Thyroid gland (tissue), 4 donors: ENCODE measurements at regions not wholly inside any gene's neighbourhood (a gene's known extent, or its start where the extent isn't known, plus 50 kb on each side); places are given as distances from the start of the nearest gene placed in this dataset.

ENCODE experiments used
- DNase-seq, 2 donors: peaks; one replicate each; pipeline ENCODE4 v3.0.0-alpha.2; 2019
- H3K27ac ChIP-seq, 3 donors: fragments of 200-600 bp; sonication (generic); 1 replicate in 2 of 3; 2 replicates in 1 of 3; pipeline ENCODE4 v1.5.1; 2016 to 2019; ENCODE audit warnings: mild to moderate bottlenecking in 1 of 3, moderate library complexity in 1 of 3
- H3K27me3 ChIP-seq: fragments of 200-600 bp; sonication (generic); one replicate; pipeline ENCODE4 v1.5.1; 2019
- H3K36me3 ChIP-seq, 2 donors: fragments of 200-600 bp; sonication (generic); one replicate each; pipeline ENCODE4 v1.5.1; 2016 to 2019
- H3K4me1 ChIP-seq, 2 donors: fragments of 200-600 bp; sonication (generic); one replicate each; pipeline ENCODE4 v1.5.1; 2017 to 2019
- H3K4me3 ChIP-seq, 3 donors: fragments of 200-600 bp; sonication (generic); replicated peaks in 1 of 3; 1 replicate in 2 of 3; 2 replicates in 1 of 3; pipeline ENCODE4 v1.5.1; 2016; ENCODE audit warnings: mild to moderate bottlenecking in 1 of 3
- H3K9me3 ChIP-seq: fragments of 200-600 bp; sonication (generic); one replicate; pipeline ENCODE4 v1.5.1; 2017
- POLR2A ChIP-seq, 2 donors: fragments of 450-650 bp; IDR thresholded peaks; one replicate each; pipeline ENCODE4 v1.6.1; 2017; ENCODE audit warnings: antibody characterized with exemption in 2 of 2, mild to moderate bottlenecking in 2 of 2, moderate library complexity in 1 of 2
- WGBS, 2 donors: methylation state at CpG; one replicate each; pipeline ENCODE4 v1.1.5; 2017; 5-methylcytosine and 5-hydroxymethylcytosine counted together
- intact Hi-C: fragments of 100-400 bp; cut with DNase I; formaldehyde crosslinking; loops from one replicate; pipeline ENCODE4 v1.15.1; 2023
- TF ChIP-seq, protein P1 (sequence below), 6 experiments: fragments of 200-600 bp in 3 of 6; fragments of 450-650 bp in 3 of 6; sonication (generic) in 3 of 6; IDR thresholded peaks; one replicate each; pipeline ENCODE4 v1.5.1; 2016 to 2019; ENCODE audit warnings: antibody characterized with exemption in 6 of 6, mild to moderate bottlenecking in 2 of 6, inconsistent platforms in 1 of 6, moderate library complexity in 1 of 6

DNA sequence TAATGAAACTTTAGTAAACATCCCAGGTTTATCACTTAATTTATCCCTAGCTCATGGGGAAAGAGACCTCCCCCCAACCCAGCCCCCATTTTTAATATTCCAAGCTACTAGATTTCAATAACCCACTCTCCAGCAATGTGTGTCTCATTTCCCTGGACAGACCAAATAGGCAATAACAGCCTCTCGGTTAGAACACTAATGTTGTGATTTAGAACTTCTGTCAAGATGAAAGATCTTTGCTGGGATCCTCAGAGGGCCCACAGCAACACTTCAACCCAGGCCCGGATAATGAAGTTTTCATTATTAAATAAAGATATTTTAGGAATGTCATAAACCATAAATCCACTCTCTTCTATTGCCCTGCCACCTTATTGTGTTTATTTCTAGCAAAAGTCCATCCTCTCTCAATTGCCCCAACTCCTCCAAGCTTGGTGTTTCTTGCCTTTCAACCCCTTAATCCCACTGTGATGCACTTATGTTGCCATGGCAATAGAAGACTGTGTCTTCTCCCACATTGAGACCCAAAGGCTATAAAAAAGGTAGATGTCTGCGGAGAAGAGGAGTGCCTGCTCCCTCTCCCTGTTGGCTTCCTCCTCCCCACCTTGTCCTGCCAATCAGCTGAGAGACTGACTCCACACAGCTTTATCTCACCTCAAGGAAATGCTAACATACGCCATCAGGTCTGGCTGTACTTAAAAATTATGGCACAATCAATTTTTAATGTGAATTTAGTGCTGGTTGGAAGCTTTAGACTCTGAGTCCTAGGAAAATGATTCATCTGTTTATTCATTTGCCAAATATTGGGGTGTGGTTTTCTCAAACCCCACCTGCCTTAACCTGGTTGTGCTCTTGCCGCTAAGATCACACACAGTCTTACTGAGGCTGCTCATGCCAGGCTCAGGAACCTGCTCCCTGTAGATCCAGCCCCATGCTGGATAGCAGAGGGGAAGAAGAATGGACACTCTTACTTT lies 258.3 kb upstream of the CAMK1G start:
- H3K9me3 ChIP-seq, result no peaks in the 10 kb centered on the region
- H3K27me3 ChIP-seq, result no peaks in the 10 kb centered on the region
- TF ChIP-seq POLR2A (IDR thresholded peaks at IDR 0.05), result no peak
- TF ChIP-seq, protein P1, sequence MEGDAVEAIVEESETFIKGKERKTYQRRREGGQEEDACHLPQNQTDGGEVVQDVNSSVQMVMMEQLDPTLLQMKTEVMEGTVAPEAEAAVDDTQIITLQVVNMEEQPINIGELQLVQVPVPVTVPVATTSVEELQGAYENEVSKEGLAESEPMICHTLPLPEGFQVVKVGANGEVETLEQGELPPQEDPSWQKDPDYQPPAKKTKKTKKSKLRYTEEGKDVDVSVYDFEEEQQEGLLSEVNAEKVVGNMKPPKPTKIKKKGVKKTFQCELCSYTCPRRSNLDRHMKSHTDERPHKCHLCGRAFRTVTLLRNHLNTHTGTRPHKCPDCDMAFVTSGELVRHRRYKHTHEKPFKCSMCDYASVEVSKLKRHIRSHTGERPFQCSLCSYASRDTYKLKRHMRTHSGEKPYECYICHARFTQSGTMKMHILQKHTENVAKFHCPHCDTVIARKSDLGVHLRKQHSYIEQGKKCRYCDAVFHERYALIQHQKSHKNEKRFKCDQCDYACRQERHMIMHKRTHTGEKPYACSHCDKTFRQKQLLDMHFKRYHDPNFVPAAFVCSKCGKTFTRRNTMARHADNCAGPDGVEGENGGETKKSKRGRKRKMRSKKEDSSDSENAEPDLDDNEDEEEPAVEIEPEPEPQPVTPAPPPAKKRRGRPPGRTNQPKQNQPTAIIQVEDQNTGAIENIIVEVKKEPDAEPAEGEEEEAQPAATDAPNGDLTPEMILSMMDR (IDR thresholded peaks at IDR 0.05), result no peak
- H3K4me1 ChIP-seq, result no peaks in the 10 kb centered on the region
- H3K4me3 ChIP-seq, result no peak overlapping the region
- no peak overlapping the region for H3K27ac ChIP-seq
- H3K36me3 ChIP-seq, result no peaks in the 10 kb centered on the region
- intact Hi-C loops, result no loop called here
- 79 to 81% methylated on average over 5 of the region's 5 CpGs for WGBS, 2 donors
- DNase-seq, result no peak

DNA sequence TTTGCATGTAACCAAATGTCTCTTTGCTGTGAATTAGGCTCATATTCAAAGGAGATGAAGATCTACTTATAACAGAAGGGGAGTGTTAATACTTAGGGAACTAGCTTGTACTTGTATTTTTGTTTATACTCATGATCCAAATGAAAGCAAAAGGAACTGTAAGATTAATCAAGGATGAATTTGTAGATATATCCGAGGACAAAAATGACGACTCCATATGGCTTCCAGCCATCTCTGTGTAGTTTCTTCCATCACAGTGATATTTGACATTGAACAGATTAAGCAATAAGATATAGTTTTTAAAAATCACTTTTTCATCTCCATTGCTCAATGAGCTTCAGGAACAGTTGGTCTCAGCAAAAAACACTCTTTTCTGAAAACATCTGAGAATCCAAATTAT lies 257.4 kb upstream of the CAMK1G start:
- Histone ChIP-seq H3K27me3 (no peaks in the 10 kb centered on the region), H3K4me1 (no peaks in the 10 kb centered on the region), H3K36me3 (no peaks in the 10 kb centered on the region), H3K4me3 (no peak overlapping the region), H3K9me3 (no peaks in the 10 kb centered on the region), H3K27ac (no peak overlapping the region)
- 75 to 84% methylated on average over 2 of the region's 2 CpGs for WGBS, 2 donors
- DNase-seq, result no peak
- intact Hi-C loops, result no loop called here
- TF ChIP-seq, protein P1 (IDR thresholded peaks at IDR 0.05), result no peak
- TF ChIP-seq POLR2A (IDR thresholded peaks at IDR 0.05), result no peak

DNA sequence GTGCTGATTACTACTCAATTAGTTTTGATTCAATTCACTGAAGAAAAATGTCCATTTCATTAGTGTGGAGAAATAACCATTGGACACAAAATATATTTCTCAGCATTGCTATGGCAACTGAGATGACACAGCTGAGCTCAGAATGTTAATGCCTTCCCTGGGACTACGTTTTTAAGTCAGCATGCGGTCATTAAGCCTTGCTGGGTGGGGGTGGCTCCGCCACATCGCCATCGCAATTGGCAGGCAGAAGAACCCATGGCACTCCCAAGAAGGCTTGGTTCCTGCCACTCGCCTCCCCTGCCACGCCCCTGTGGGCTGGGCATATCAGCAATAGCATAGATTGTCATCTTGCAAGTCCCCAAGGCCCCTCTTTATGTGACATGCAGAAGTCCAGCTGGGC lies 256.7 kb upstream of the CAMK1G start:
- TF ChIP-seq, protein P1 (IDR thresholded peaks at IDR 0.05), result no peak
- TF ChIP-seq POLR2A (IDR thresholded peaks at IDR 0.05), result no peak
- intact Hi-C loops, result no loop called here
- Histone ChIP-seq H3K36me3 (no peaks in the 10 kb centered on the region), H3K27ac (no peak overlapping the region), H3K9me3 (no peaks in the 10 kb centered on the region), H3K4me1 (no peaks in the 10 kb centered on the region), H3K27me3 (no peaks in the 10 kb centered on the region), H3K4me3 (no peak overlapping the region)
- 83 to 86% methylated on average over 4 to 7 of the region's 7 CpGs for WGBS, 2 donors
- no peak for DNase-seq

DNA sequence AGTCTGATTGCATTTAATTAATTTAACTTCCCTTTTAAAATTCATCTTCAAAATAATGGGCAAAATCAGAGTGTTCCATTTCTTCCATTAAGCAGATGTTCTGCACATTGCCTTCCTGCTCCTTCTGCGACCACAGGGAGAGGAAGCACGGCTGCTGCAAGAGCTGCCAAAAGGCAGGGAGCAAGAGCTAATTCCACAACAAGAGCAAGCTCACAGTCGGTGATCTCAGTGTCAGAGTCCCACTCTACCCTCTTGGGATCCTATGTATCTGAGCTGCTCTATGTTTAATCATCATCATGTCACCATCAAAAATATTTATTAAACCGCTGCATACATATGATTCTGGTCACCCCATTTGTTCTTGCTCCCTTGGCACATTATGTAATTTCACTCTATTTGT lies 255.3 kb upstream of the CAMK1G start:
- H3K4me3 ChIP-seq, result no peak overlapping the region
- no peak overlapping the region for H3K27ac ChIP-seq
- WGBS, 2 donors, result 53 to 58% methylated on average over 4 of the region's 4 CpGs
- intact Hi-C loops, result no loop called here
- DNase-seq, result no peak
- no peaks in the 10 kb centered on the region for H3K4me1 ChIP-seq
- H3K36me3 ChIP-seq, result no peaks in the 10 kb centered on the region
- TF ChIP-seq POLR2A (IDR thresholded peaks at IDR 0.05), result no peak
- TF ChIP-seq, protein P1 (IDR thresholded peaks at IDR 0.05), result no peak
- H3K27me3 ChIP-seq, result no peaks in the 10 kb centered on the region
- H3K9me3 ChIP-seq, result no peaks in the 10 kb centered on the region

DNA sequence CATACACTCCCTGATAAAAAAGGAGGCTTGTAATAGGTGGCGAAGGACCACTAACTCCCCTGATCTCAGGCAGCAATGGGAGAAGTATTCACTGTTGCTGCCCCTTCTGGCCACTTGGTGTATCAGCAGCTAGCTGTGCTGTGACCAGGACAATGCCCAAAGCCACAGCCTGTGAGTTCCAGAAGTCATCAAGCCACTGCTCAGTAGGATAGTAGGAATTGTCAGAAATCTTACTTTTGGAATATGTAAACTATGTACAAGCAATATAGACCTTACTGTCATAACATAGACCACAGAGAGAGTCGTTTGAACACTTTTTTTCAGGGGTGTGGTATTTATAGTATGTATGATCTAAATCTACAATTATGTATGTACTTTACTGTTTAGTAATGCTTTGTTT lies 248.3 kb upstream of the CAMK1G start:
- H3K27ac ChIP-seq, result no peak overlapping the region
- no peaks in the 10 kb centered on the region for H3K9me3 ChIP-seq
- no peaks in the 10 kb centered on the region for H3K4me1 ChIP-seq
- no peaks in the 10 kb centered on the region for H3K27me3 ChIP-seq
- DNase-seq, result peak; percentile 39 to 50
- TF ChIP-seq POLR2A (IDR thresholded peaks at IDR 0.05), result no peak
- TF ChIP-seq, protein P1 (IDR thresholded peaks at IDR 0.05), result peak; percentile 44 to 72 (median 53)
- intact Hi-C loops, result no loop called here
- H3K4me3 ChIP-seq, result no peak overlapping the region
- WGBS, 2 donors, result 49 to 51% methylated on average over 2 of the region's 2 CpGs
- H3K36me3 ChIP-seq, result no peaks in the 10 kb centered on the region
